ENCODE measurements at regions not wholly inside any gene's neighbourhood (a gene's known extent, or its start where the extent isn't known, plus 50 kb on each side); places are given as distances from the start of the nearest gene placed in this dataset.

- no peak for TF ChIP-seq FOXM1 (IDR thresholded peaks at IDR 0.05; ENCODE audit: borderline replicate concordance, low read depth)
- TF ChIP-seq TAF1 (IDR thresholded peaks at IDR 0.05; ENCODE audit: low read depth) = no peak
- no peak for TF ChIP-seq TCF12 (IDR thresholded peaks at IDR 0.05; ENCODE audit: low read depth)
- no peak for TF ChIP-seq CEBPB (IDR thresholded peaks at IDR 0.05)
- TF ChIP-seq EP300 (IDR thresholded peaks at IDR 0.05; ENCODE audit: borderline replicate concordance) = no peak
- TF ChIP-seq MAX (IDR thresholded peaks at IDR 0.05) = no peak
- TF ChIP-seq YY1 (IDR thresholded peaks at IDR 0.05; ENCODE audit: low read depth) = no peak
- no peak for TF ChIP-seq REST (IDR thresholded peaks at IDR 0.05; ENCODE audit: low read depth)
- no peak for TF ChIP-seq ZBTB7A (IDR thresholded peaks at IDR 0.05; ENCODE audit: low read depth)
- TF ChIP-seq EGR1 (IDR thresholded peaks at IDR 0.05) = no peak
- TF ChIP-seq NFIC (IDR thresholded peaks at IDR 0.05) = no peak
- TF ChIP-seq TEAD4 (IDR thresholded peaks at IDR 0.05) = no peak
- no peak for TF ChIP-seq CREB1 (IDR thresholded peaks at IDR 0.05; ENCODE audit: low read depth)
- no peak for TF ChIP-seq RAD21 (IDR thresholded peaks at IDR 0.05; ENCODE audit: low read depth)
- TF ChIP-seq USF1 (IDR thresholded peaks at IDR 0.05) = no peak
These were observed 301.9 kb downstream of the NPHP4 start for GRCh38 chr1:5690291-5690690.

GRCh38 chr1:5688081-5689077, 303.8 kb downstream of the NPHP4 start:
- TF ChIP-seq YY1 (IDR thresholded peaks at IDR 0.05; ENCODE audit: low read depth) = no peak
- TF ChIP-seq TAF1 (IDR thresholded peaks at IDR 0.05; ENCODE audit: low read depth) = no peak
- no peak for TF ChIP-seq CEBPB (IDR thresholded peaks at IDR 0.05)
- TF ChIP-seq TEAD4 (IDR thresholded peaks at IDR 0.05) = no peak
- TF ChIP-seq USF1 (IDR thresholded peaks at IDR 0.05) = no peak
- TF ChIP-seq CREB1 (IDR thresholded peaks at IDR 0.05; ENCODE audit: low read depth) = no peak
- no peak for TF ChIP-seq ZBTB7A (IDR thresholded peaks at IDR 0.05; ENCODE audit: low read depth)
- TF ChIP-seq EGR1 (IDR thresholded peaks at IDR 0.05) = no peak
- TF ChIP-seq REST (IDR thresholded peaks at IDR 0.05; ENCODE audit: low read depth) = no peak
- TF ChIP-seq EP300 (IDR thresholded peaks at IDR 0.05; ENCODE audit: borderline replicate concordance) = no peak
- no peak for TF ChIP-seq FOXM1 (IDR thresholded peaks at IDR 0.05; ENCODE audit: borderline replicate concordance, low read depth)
- no peak for TF ChIP-seq RAD21 (IDR thresholded peaks at IDR 0.05; ENCODE audit: low read depth)
- TF ChIP-seq TCF12 (IDR thresholded peaks at IDR 0.05; ENCODE audit: low read depth) = no peak

- no peak for TF ChIP-seq CREB1 (IDR thresholded peaks at IDR 0.05; ENCODE audit: low read depth)
- peak; percentile 74 for TF ChIP-seq USF1 (IDR thresholded peaks at IDR 0.05)
These were observed 305.1 kb downstream of the NPHP4 start for GRCh38 chr1:5686925-5687706.

GRCh38 chr1:5686195-5686594, 306.0 kb downstream of the NPHP4 start:
- TF ChIP-seq TEAD4 (IDR thresholded peaks at IDR 0.05) = no peak
- no peak for TF ChIP-seq NFIC (IDR thresholded peaks at IDR 0.05)
- peak; percentile 81 for TF ChIP-seq USF1 (IDR thresholded peaks at IDR 0.05)
- TF ChIP-seq TAF1 (IDR thresholded peaks at IDR 0.05; ENCODE audit: low read depth) = no peak
- TF ChIP-seq EGR1 (IDR thresholded peaks at IDR 0.05) = no peak
- no peak for TF ChIP-seq EP300 (IDR thresholded peaks at IDR 0.05; ENCODE audit: borderline replicate concordance)

Measured in Ishikawa (cell line).